ENCODE measurements at regions not wholly inside any gene's neighbourhood (a gene's known extent, or its start where the extent isn't known, plus 50 kb on each side); places are given as distances from the start of the nearest gene placed in this dataset.

GRCh38 chr2:167712275-167712674, 535.1 kb downstream of the STK39 start:
- no peak for DNase-seq (ENCODE audit: low spot score in 2 of 2)
- no peaks in the 10 kb centered on the region for H3K36me3 ChIP-seq
- intact Hi-C loops (cut with DNase I) = no loop called here

GRCh38 chr2:167708998-167709397, 538.4 kb downstream of the STK39 start:
- H3K27me3 ChIP-seq = no peaks in the 10 kb centered on the region
- H3K9me3 ChIP-seq = no peaks in the 10 kb centered on the region
- TF ChIP-seq CTCF (IDR thresholded peaks at IDR 0.05) = no peak
- H3K4me3 ChIP-seq = no peak overlapping the region
- no peaks in the 10 kb centered on the region for H3K4me1 ChIP-seq
- no peak overlapping the region for H3K27ac ChIP-seq
- intact Hi-C loops (cut with DNase I) = no loop called here
- no peaks in the 10 kb centered on the region for H3K36me3 ChIP-seq
- DNase-seq (ENCODE audit: low spot score in 2 of 2) = no peak

More at GRCh38 chr2:167712275-167712674, 535.1 kb downstream of the STK39 start:
- Histone ChIP-seq H3K27me3 (no peaks in the 10 kb centered on the region), H3K4me3 (no peak overlapping the region), H3K4me1 (no peaks in the 10 kb centered on the region), H3K9me3 (no peaks in the 10 kb centered on the region), H3K27ac (no peak overlapping the region)
- no peak for TF ChIP-seq CTCF (IDR thresholded peaks at IDR 0.05)

- H3K4me1 ChIP-seq = no peaks in the 10 kb centered on the region
- H3K9me3 ChIP-seq = no peaks in the 10 kb centered on the region
- H3K27me3 ChIP-seq = no peaks in the 10 kb centered on the region
- intact Hi-C loops (cut with DNase I) = no loop called here
- TF ChIP-seq CTCF (IDR thresholded peaks at IDR 0.05) = no peak
- DNase-seq (ENCODE audit: low spot score in 2 of 2) = no peak
- no peak overlapping the region for H3K27ac ChIP-seq
- no peak overlapping the region for H3K4me3 ChIP-seq
- H3K36me3 ChIP-seq = no peaks in the 10 kb centered on the region
Observed at GRCh38 chr2:167706800-167707199, 540.6 kb downstream of the STK39 start.

GRCh38 chr2:167703441-167703840, 544.0 kb downstream of the STK39 start:
- intact Hi-C loops (cut with DNase I) = no loop called here
- no peak overlapping the region for H3K27ac ChIP-seq
- no peak for DNase-seq (ENCODE audit: low spot score in 2 of 2)
- TF ChIP-seq CTCF (IDR thresholded peaks at IDR 0.05) = no peak
- H3K4me1 ChIP-seq = no peaks in the 10 kb centered on the region
- H3K4me3 ChIP-seq = no peak overlapping the region
- no peaks in the 10 kb centered on the region for H3K27me3 ChIP-seq
- no peaks in the 10 kb centered on the region for H3K9me3 ChIP-seq
- no peaks in the 10 kb centered on the region for H3K36me3 ChIP-seq

GRCh38 chr2:167702227-167702626, 545.2 kb downstream of the STK39 start:
- intact Hi-C loops (cut with DNase I) = no loop called here
- H3K4me3 ChIP-seq = no peak overlapping the region
- H3K4me1 ChIP-seq = no peaks in the 10 kb centered on the region
- no peak overlapping the region for H3K27ac ChIP-seq
- no peak for TF ChIP-seq CTCF (IDR thresholded peaks at IDR 0.05)
- no peaks in the 10 kb centered on the region for H3K9me3 ChIP-seq
- H3K36me3 ChIP-seq = no peaks in the 10 kb centered on the region
- H3K27me3 ChIP-seq = no peaks in the 10 kb centered on the region
- no peak for DNase-seq (ENCODE audit: low spot score in 2 of 2)

- Histone ChIP-seq H3K36me3 (no peaks in the 10 kb centered on the region), H3K4me3 (no peak overlapping the region), H3K27me3 (no peaks in the 10 kb centered on the region), H3K4me1 (no peaks in the 10 kb centered on the region), H3K9me3 (no peaks in the 10 kb centered on the region), H3K27ac (no peak overlapping the region)
- intact Hi-C loops (cut with DNase I) = no loop called here
- TF ChIP-seq CTCF (IDR thresholded peaks at IDR 0.05) = no peak
- DNase-seq (ENCODE audit: low spot score in 2 of 2) = no peak
Observed at GRCh38 chr2:167701651-167702050, 545.7 kb downstream of the STK39 start.
